SKM-1 treated with dmso at 0.1 percent for 144 hours (cell line): ENCODE measurements at regions not wholly inside any gene's neighbourhood (a gene's known extent, or its start where the extent isn't known, plus 50 kb on each side); places are given as distances from the start of the nearest gene placed in this dataset.
A peak's percentile ranks its signal among the peaks of the same experiment; 100 is the strongest.
"Not testable (repeated sequence)": the region's sequence is repeated elsewhere in the genome, so short reads cannot be mapped to it uniquely, and the experiment has no call there.

Experiments
- DNase-seq: peaks from one replicate; lab custom pipeline; 2025; ENCODE audit not compliant: unreplicated experiment; lab: John Stamatoyannopoulos, UW

GRCh38 chr12:87439990-87440827 is 589.0 kb downstream of the C12orf50 start:
- no peak for DNase-seq

GRCh38 chr12:87430444-87430843 is 598.8 kb downstream of the C12orf50 start:
- no peak for DNase-seq

GRCh38 chr12:87428701-87429277 is 600.4 kb downstream of the C12orf50 start:
- DNase-seq = no peak

- no peak for DNase-seq
Measured at GRCh38 chr12:87427770-87428169, 601.4 kb downstream of the C12orf50 start.

GRCh38 chr12:87425942-87426554 is 603.2 kb downstream of the C12orf50 start:
- DNase-seq = peak; percentile 29

GRCh38 chr12:87421233-87421632 is 608.0 kb downstream of the C12orf50 start:
- DNase-seq = not testable (repeated sequence)

GRCh38 chr12:87413784-87414183 is 615.4 kb downstream of the C12orf50 start:
- no peak for DNase-seq

GRCh38 chr12:87406926-87407325 is 622.3 kb downstream of the C12orf50 start:
- no peak for DNase-seq

GRCh38 chr12:87405918-87406317 is 623.3 kb downstream of the C12orf50 start:
- DNase-seq = no peak

GRCh38 chr12:87394168-87394567 is 635.0 kb downstream of the C12orf50 start:
- DNase-seq = not testable (repeated sequence)

- no peak for DNase-seq
Measured at GRCh38 chr12:87388376-87388775, 640.8 kb downstream of the C12orf50 start.

GRCh38 chr12:87385322-87385721 is 643.9 kb downstream of the C12orf50 start:
- DNase-seq = no peak

- no peak for DNase-seq
Measured at GRCh38 chr12:87384226-87384625, 645.0 kb downstream of the C12orf50 start.

GRCh38 chr12:87383680-87384079 is 645.5 kb downstream of the C12orf50 start:
- DNase-seq = no peak

GRCh38 chr12:87382959-87383566 is 646.1 kb downstream of the C12orf50 start:
- DNase-seq = no peak

- DNase-seq = no peak
Measured at GRCh38 chr12:87382436-87382835, 646.8 kb downstream of the C12orf50 start.

GRCh38 chr12:87381742-87382141 is 647.5 kb downstream of the C12orf50 start:
- no peak for DNase-seq

GRCh38 chr12:87378526-87378925 is 650.7 kb downstream of the C12orf50 start:
- no peak for DNase-seq

GRCh38 chr12:87376722-87377121 is 652.5 kb downstream of the C12orf50 start:
- no peak for DNase-seq

- DNase-seq = no peak
Measured at GRCh38 chr12:87369161-87369560, 660.0 kb downstream of the C12orf50 start.

- no peak for DNase-seq
Measured at GRCh38 chr12:87368259-87368658, 660.9 kb downstream of the C12orf50 start.

GRCh38 chr12:87365423-87365822 is 663.8 kb downstream of the C12orf50 start:
- no peak for DNase-seq
